Spleen (tissue), 7 donors: ENCODE measurements at regions not wholly inside any gene's neighbourhood (a gene's known extent, or its start where the extent isn't known, plus 50 kb on each side); places are given as distances from the start of the nearest gene placed in this dataset.

ENCODE experiments used
- POLR2A ChIP-seq, 3 donors: fragments of 450-650 bp; IDR thresholded peaks; one replicate each; pipeline ENCODE4 v1.5.1; 2017; ENCODE audit warnings: antibody characterized with exemption in 3 of 3, mild to moderate bottlenecking in 1 of 3
- TF ChIP-seq, protein P1 (sequence below), 11 experiments: fragments of 200-600 bp in 7 of 11; fragments of 450-650 bp in 4 of 11; sonication (generic) in 4 of 11; IDR thresholded peaks in 8 of 11; conservative IDR thresholded peaks in 3 of 11; 1 replicate in 7 of 11; 2 replicates in 4 of 11; pipeline versions ENCODE4 v1.4.0 to v1.8.0; 2016 to 2021; ENCODE audit warnings: antibody characterized with exemption in 11 of 11, inconsistent platforms in 4 of 11, mild to moderate bottlenecking in 1 of 11
- donor health status: DM: no; HTN: no; CAD: no; lungs with moderate emphysema.
- donor health status: DM: no; HTN: no; CAD: no.
- donor health status: DM: no; HTN: no; CAD: no.

DNA sequence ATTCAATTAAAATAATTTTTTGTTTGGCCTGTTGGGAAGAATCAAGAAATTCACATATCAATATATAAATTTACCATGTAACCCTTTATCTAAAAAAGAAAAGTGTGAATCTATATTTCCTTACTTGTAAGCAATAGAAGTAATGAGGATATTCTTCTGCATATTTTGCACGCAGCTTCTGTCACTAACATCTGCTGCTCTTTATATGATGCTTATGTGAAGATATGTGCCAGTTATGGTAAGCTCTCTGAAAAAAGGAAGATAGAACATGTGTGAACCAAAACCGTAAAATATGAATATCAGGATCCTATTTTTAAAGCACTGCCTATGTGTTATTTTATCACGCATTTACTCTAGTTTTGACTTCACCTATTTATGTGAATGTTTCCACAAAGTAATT, 96.4 kb upstream of the ATP11B start:
- TF ChIP-seq, protein P1, sequence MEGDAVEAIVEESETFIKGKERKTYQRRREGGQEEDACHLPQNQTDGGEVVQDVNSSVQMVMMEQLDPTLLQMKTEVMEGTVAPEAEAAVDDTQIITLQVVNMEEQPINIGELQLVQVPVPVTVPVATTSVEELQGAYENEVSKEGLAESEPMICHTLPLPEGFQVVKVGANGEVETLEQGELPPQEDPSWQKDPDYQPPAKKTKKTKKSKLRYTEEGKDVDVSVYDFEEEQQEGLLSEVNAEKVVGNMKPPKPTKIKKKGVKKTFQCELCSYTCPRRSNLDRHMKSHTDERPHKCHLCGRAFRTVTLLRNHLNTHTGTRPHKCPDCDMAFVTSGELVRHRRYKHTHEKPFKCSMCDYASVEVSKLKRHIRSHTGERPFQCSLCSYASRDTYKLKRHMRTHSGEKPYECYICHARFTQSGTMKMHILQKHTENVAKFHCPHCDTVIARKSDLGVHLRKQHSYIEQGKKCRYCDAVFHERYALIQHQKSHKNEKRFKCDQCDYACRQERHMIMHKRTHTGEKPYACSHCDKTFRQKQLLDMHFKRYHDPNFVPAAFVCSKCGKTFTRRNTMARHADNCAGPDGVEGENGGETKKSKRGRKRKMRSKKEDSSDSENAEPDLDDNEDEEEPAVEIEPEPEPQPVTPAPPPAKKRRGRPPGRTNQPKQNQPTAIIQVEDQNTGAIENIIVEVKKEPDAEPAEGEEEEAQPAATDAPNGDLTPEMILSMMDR (IDR thresholded peaks at IDR 0.05 in 8 of 11, conservative IDR thresholded peaks at IDR 0.05 in 3 of 11): no peak
- TF ChIP-seq POLR2A (IDR thresholded peaks at IDR 0.05): no peak
